ENCODE measurements at regions not wholly inside any gene's neighbourhood (a gene's known extent, or its start where the extent isn't known, plus 50 kb on each side); places are given as distances from the start of the nearest gene placed in this dataset.

- Histone ChIP-seq H3K27me3 (replicated peaks; ENCODE audit: insufficient read depth) (no peaks in the 10 kb centered on the region), H3K36me3 (no peaks in the 10 kb centered on the region), H3K9me3 (no peaks in the 10 kb centered on the region), H3K4me1 (replicated peaks) (no peaks in the 10 kb centered on the region), H3K4me3 (no peak overlapping the region), H3K27ac (no peak overlapping the region)
- intact Hi-C loops (cut with DNase I), result no loop called here
- no peak for DNase-seq (ENCODE audit: low spot score)
- TF ChIP-seq POLR2AphosphoS5 (IDR thresholded peaks at IDR 0.05) (no peak), POLR2A (IDR thresholded peaks at IDR 0.05) (no peak), CTCF (IDR thresholded peaks at IDR 0.05) (no peak)
- WGBS, result 88% methylated on average over 1 of the region's 1 CpG
Measured at GRCh38 chr9:28318515-28318914, 745.2 kb upstream of the C9orf72 start.

GRCh38 chr9:28319981-28320380 is 746.7 kb upstream of the C9orf72 start:
- no peak for DNase-seq (ENCODE audit: low spot score)
- Histone ChIP-seq H3K27ac (no peak overlapping the region), H3K4me3 (no peak overlapping the region), H3K36me3 (no peaks in the 10 kb centered on the region), H3K9me3 (no peaks in the 10 kb centered on the region), H3K4me1 (replicated peaks) (no peaks in the 10 kb centered on the region), H3K27me3 (replicated peaks; ENCODE audit: insufficient read depth) (no peaks in the 10 kb centered on the region)
- intact Hi-C loops (cut with DNase I), result no loop called here
- TF ChIP-seq POLR2AphosphoS5 (IDR thresholded peaks at IDR 0.05) (no peak), POLR2A (IDR thresholded peaks at IDR 0.05) (no peak), CTCF (IDR thresholded peaks at IDR 0.05) (no peak)
- WGBS, result 93% methylated on average over 2 of the region's 2 CpGs

- H3K4me1 ChIP-seq (replicated peaks), result no peaks in the 10 kb centered on the region
- TF ChIP-seq CTCF (IDR thresholded peaks at IDR 0.05), result no peak
- TF ChIP-seq POLR2A (IDR thresholded peaks at IDR 0.05), result no peak
- no peak for TF ChIP-seq POLR2AphosphoS5 (IDR thresholded peaks at IDR 0.05)
- no peak for DNase-seq (ENCODE audit: low spot score)
- no peaks in the 10 kb centered on the region for H3K9me3 ChIP-seq
- intact Hi-C loops (cut with DNase I), result no loop called here
- no peak overlapping the region for H3K4me3 ChIP-seq
- no peaks in the 10 kb centered on the region for H3K27me3 ChIP-seq (replicated peaks; ENCODE audit: insufficient read depth)
- H3K27ac ChIP-seq, result no peak overlapping the region
- WGBS, result 52% methylated on average over 5 of the region's 5 CpGs
- no peaks in the 10 kb centered on the region for H3K36me3 ChIP-seq
Measured at GRCh38 chr9:28320616-28321015, 747.3 kb upstream of the C9orf72 start.

- Histone ChIP-seq H3K27ac (no peak overlapping the region), H3K4me1 (replicated peaks) (no peaks in the 10 kb centered on the region), H3K27me3 (replicated peaks; ENCODE audit: insufficient read depth) (no peaks in the 10 kb centered on the region), H3K9me3 (no peaks in the 10 kb centered on the region), H3K4me3 (no peak overlapping the region), H3K36me3 (no peaks in the 10 kb centered on the region)
- DNase-seq (ENCODE audit: low spot score), result no peak
- TF ChIP-seq POLR2AphosphoS5 (IDR thresholded peaks at IDR 0.05), result no peak
- TF ChIP-seq POLR2A (IDR thresholded peaks at IDR 0.05), result no peak
- no peak for TF ChIP-seq CTCF (IDR thresholded peaks at IDR 0.05)
- intact Hi-C loops (cut with DNase I), result no loop called here
- 39% methylated on average over 3 of the region's 3 CpGs for WGBS
Measured at GRCh38 chr9:28329323-28329722, 756.0 kb upstream of the C9orf72 start.

- intact Hi-C loops (cut with DNase I), result no loop called here
- WGBS, result 22% methylated on average over 3 of the region's 3 CpGs
- no peak overlapping the region for H3K4me3 ChIP-seq
- no peaks in the 10 kb centered on the region for H3K4me1 ChIP-seq (replicated peaks)
- H3K27ac ChIP-seq, result no peak overlapping the region
- no peak for TF ChIP-seq CTCF (IDR thresholded peaks at IDR 0.05)
- no peak for TF ChIP-seq POLR2AphosphoS5 (IDR thresholded peaks at IDR 0.05)
- no peak for TF ChIP-seq POLR2A (IDR thresholded peaks at IDR 0.05)
- H3K9me3 ChIP-seq, result no peaks in the 10 kb centered on the region
- no peaks in the 10 kb centered on the region for H3K27me3 ChIP-seq (replicated peaks; ENCODE audit: insufficient read depth)
- no peak for DNase-seq (ENCODE audit: low spot score)
- H3K36me3 ChIP-seq, result no peaks in the 10 kb centered on the region
Measured at GRCh38 chr9:28332648-28333047, 759.4 kb upstream of the C9orf72 start.

Data from prostate gland (tissue), 2 donors.